Mucosa of descending colon (tissue), 3 donors: ENCODE measurements at regions not wholly inside any gene's neighbourhood (a gene's known extent, or its start where the extent isn't known, plus 50 kb on each side); places are given as distances from the start of the nearest gene placed in this dataset.

Experiments
- ATAC-seq: fragments of 200-7000 bp; cut with Tn5 transposase; one replicate; pipeline ENCODE4 v1.9.1; 2020; ENCODE audit warnings: mild to moderate bottlenecking, moderate library complexity
- DNase-seq, 3 donors: peaks; one replicate each; pipeline ENCODE4 v3.0.0-alpha.2; 2020
- H3K36me3 ChIP-seq: fragments of 200-600 bp; one replicate; pipeline ENCODE4 v1.8.0; 2021; ENCODE audit warnings: low read depth, mild to moderate bottlenecking
- H3K4me1 ChIP-seq: fragments of 200-600 bp; one replicate; pipeline ENCODE4 v1.8.0; 2021; ENCODE audit warnings: low read depth, mild to moderate bottlenecking
- H3K4me3 ChIP-seq: fragments of 200-600 bp; one replicate; pipeline ENCODE4 v1.8.0; 2021; ENCODE audit warnings: mild to moderate bottlenecking
- H3K9me3 ChIP-seq: fragments of 200-600 bp; one replicate; pipeline ENCODE4 v1.8.0; 2021; ENCODE audit warnings: mild to moderate bottlenecking
- CTCF ChIP-seq: fragments of 200-600 bp; IDR thresholded peaks from one replicate; pipeline ENCODE4 v1.8.0; 2022; ENCODE audit warnings: antibody characterized with exemption, mild to moderate bottlenecking
- intact Hi-C, 2 donors: fragments of 100-400 bp; cut with DNase I in 1 of 2; cut with micrococcal nuclease in 1 of 2; formaldehyde crosslinking; loops; one replicate each; pipeline versions ENCODE4 v1.11.0 to v1.11.1; 2022; cut with DNase I, micrococcal nuclease
- donor health status: DM: no; HTN: no; CAD: no; lungs with moderate emphysema.
- donor health status: DM: no; HTN: no; CAD: no.
- donor health status: DM: no; HTN: yes; CAD: no.

GRCh38 chr7:15936991-15937390 is 250.5 kb upstream of the MEOX2 start:
- ATAC-seq (no peak), DNase-seq (no peak)
- no peak for TF ChIP-seq CTCF
- intact Hi-C loops, result no loop called here
- Histone ChIP-seq H3K4me3 (no peak overlapping the region), H3K9me3 (no peaks in the 10 kb centered on the region), H3K36me3 (no peaks in the 10 kb centered on the region), H3K4me1 (no peaks in the 10 kb centered on the region)

GRCh38 chr7:15932318-15932717 is 245.8 kb upstream of the MEOX2 start:
- intact Hi-C loops, result no loop called here
- no peak for TF ChIP-seq CTCF
- Histone ChIP-seq H3K4me3 (no peak overlapping the region), H3K4me1 (no peaks in the 10 kb centered on the region), H3K36me3 (no peaks in the 10 kb centered on the region), H3K9me3 (no peaks in the 10 kb centered on the region)
- DNase-seq, result no peak
- no peak for ATAC-seq

- H3K9me3 ChIP-seq, result no peaks in the 10 kb centered on the region
- ATAC-seq, result no peak
- H3K4me3 ChIP-seq, result no peak overlapping the region
- DNase-seq, result no peak
- no peaks in the 10 kb centered on the region for H3K36me3 ChIP-seq
- no peaks in the 10 kb centered on the region for H3K4me1 ChIP-seq
- intact Hi-C loops, result no loop called here
- no peak for TF ChIP-seq CTCF
These were observed 242.9 kb upstream of the MEOX2 start for GRCh38 chr7:15929411-15929810.

DNA sequence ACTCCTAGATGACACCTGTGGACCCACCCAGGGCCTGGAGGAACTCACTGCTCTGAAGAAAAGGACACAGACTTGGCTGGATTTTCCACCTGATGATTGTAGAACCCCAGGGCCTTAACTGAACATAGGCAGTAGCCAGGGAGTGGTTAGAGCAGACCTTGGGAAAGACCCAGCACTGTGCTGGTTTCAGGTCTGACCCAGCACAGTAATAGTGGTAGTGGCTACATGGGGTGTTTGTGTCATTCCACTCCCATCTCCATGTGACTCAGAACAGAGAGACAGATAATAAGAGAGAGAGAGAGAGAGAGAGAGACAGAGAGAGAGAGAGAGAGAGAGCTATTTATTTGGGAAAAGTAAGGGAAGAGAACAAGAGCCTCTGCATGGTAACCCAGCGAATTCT is 239.1 kb upstream of the MEOX2 start:
- no peaks in the 10 kb centered on the region for H3K9me3 ChIP-seq
- no peak for DNase-seq
- H3K4me1 ChIP-seq, result no peaks in the 10 kb centered on the region
- no peak overlapping the region for H3K4me3 ChIP-seq
- no peak for TF ChIP-seq CTCF
- no peak for ATAC-seq
- intact Hi-C loops, result no loop called here
- H3K36me3 ChIP-seq, result no peaks in the 10 kb centered on the region

GRCh38 chr7:15924910-15925309 is 238.4 kb upstream of the MEOX2 start:
- no peaks in the 10 kb centered on the region for H3K4me1 ChIP-seq
- intact Hi-C loops, result no loop called here
- no peak overlapping the region for H3K4me3 ChIP-seq
- no peak for TF ChIP-seq CTCF
- H3K36me3 ChIP-seq, result no peaks in the 10 kb centered on the region
- no peak for ATAC-seq
- no peaks in the 10 kb centered on the region for H3K9me3 ChIP-seq
- no peak for DNase-seq

- H3K9me3 ChIP-seq, result no peaks in the 10 kb centered on the region
- no peaks in the 10 kb centered on the region for H3K36me3 ChIP-seq
- H3K4me1 ChIP-seq, result no peaks in the 10 kb centered on the region
- ATAC-seq (no peak), DNase-seq (no peak)
- intact Hi-C loops, result no loop called here
- no peak for TF ChIP-seq CTCF
- H3K4me3 ChIP-seq, result no peak overlapping the region
These were observed 235.5 kb upstream of the MEOX2 start for GRCh38 chr7:15922002-15922401.
